Fibroblast of gingiva (primary cell): ENCODE measurements at regions not wholly inside any gene's neighbourhood (a gene's known extent, or its start where the extent isn't known, plus 50 kb on each side); places are given as distances from the start of the nearest gene placed in this dataset.

ENCODE experiments used
- DNase-seq: peaks from one replicate; pipeline ENCODE4 v3.0.0-alpha.2; 2011; ENCODE audit warnings: low read depth

GRCh38 chr14:84527706-84528105, 1002.2 kb upstream of the FLRT2 start:
- no peak for DNase-seq

GRCh38 chr14:84532016-84532415, 997.9 kb upstream of the FLRT2 start:
- no peak for DNase-seq

- no peak for DNase-seq
These were observed 996.7 kb upstream of the FLRT2 start for GRCh38 chr14:84533181-84533725.

- no peak for DNase-seq
These were observed 996.2 kb upstream of the FLRT2 start for GRCh38 chr14:84533791-84534190.

- DNase-seq = no peak
These were observed 994.5 kb upstream of the FLRT2 start for GRCh38 chr14:84535484-84535883.

- no peak for DNase-seq
These were observed 994.0 kb upstream of the FLRT2 start for GRCh38 chr14:84535976-84536375.

GRCh38 chr14:84541018-84541417, 988.9 kb upstream of the FLRT2 start:
- DNase-seq = no peak

- no peak for DNase-seq
These were observed 986.1 kb upstream of the FLRT2 start for GRCh38 chr14:84543859-84544258.

GRCh38 chr14:84544486-84545131, 985.3 kb upstream of the FLRT2 start:
- no peak for DNase-seq

GRCh38 chr14:84546236-84546635, 983.7 kb upstream of the FLRT2 start:
- no peak for DNase-seq

GRCh38 chr14:84554136-84554535, 975.8 kb upstream of the FLRT2 start:
- no peak for DNase-seq

GRCh38 chr14:84555493-84555892, 974.5 kb upstream of the FLRT2 start:
- no peak for DNase-seq

GRCh38 chr14:84566109-84566508, 963.8 kb upstream of the FLRT2 start:
- no peak for DNase-seq

- DNase-seq = no peak
These were observed 954.3 kb upstream of the FLRT2 start for GRCh38 chr14:84575681-84576080.

GRCh38 chr14:84579292-84579691, 950.7 kb upstream of the FLRT2 start:
- DNase-seq = no peak

- no peak for DNase-seq
These were observed 948.9 kb upstream of the FLRT2 start for GRCh38 chr14:84581041-84581440.

- no peak for DNase-seq
These were observed 945.4 kb upstream of the FLRT2 start for GRCh38 chr14:84584511-84584910.

GRCh38 chr14:84591827-84592445, 938.0 kb upstream of the FLRT2 start:
- DNase-seq = no peak

GRCh38 chr14:84592770-84593169, 937.2 kb upstream of the FLRT2 start:
- no peak for DNase-seq

GRCh38 chr14:84610086-84610485, 919.9 kb upstream of the FLRT2 start:
- no peak for DNase-seq

- DNase-seq = no peak
These were observed 907.6 kb upstream of the FLRT2 start for GRCh38 chr14:84622357-84622756.

- no peak for DNase-seq
These were observed 886.5 kb upstream of the FLRT2 start for GRCh38 chr14:84643446-84643845.

GRCh38 chr14:84646786-84647500, 883.0 kb upstream of the FLRT2 start:
- no peak for DNase-seq
